SK-N-SH treated with all-trans-retinoic acid at 6 μM for 48 hours (cell line): ENCODE measurements at regions not wholly inside any gene's neighbourhood (a gene's known extent, or its start where the extent isn't known, plus 50 kb on each side); places are given as distances from the start of the nearest gene placed in this dataset.
A peak's percentile ranks its signal among the peaks of the same experiment; 100 is the strongest.
"Not testable (repeated sequence)": the region's sequence is repeated elsewhere in the genome, so short reads cannot be mapped to it uniquely, and the experiment has no call there.

Source experiments
- ATAC-seq: fragments of 200-7000 bp; cut with Tn5 transposase; 3 replicates; pipeline ENCODE4 v1.9.1; 2020; ENCODE audit warnings: mild to moderate bottlenecking, moderate library complexity
- ARNTL ChIP-seq: fragments of 450-650 bp; formaldehyde crosslinking; IDR thresholded peaks from 2 replicates; pipeline ENCODE4 v1.5.0; 2020; ENCODE audit warnings: low read depth, mild to moderate bottlenecking, moderate library complexity, borderline replicate concordance
- BACH2 ChIP-seq: fragments of 250-450 bp; sonication (Bioruptor Pico); IDR thresholded peaks from 2 replicates; pipeline ENCODE4 v1.9.0; 2021; ENCODE audit warnings: mild to moderate bottlenecking, borderline replicate concordance
- CSDC2 ChIP-seq: fragments of 250-450 bp; sonication (Bioruptor Pico); IDR thresholded peaks from 2 replicates; pipeline ENCODE4 v1.5.0; 2020; ENCODE audit warnings: mild to moderate bottlenecking, moderate library complexity
- ESRRG ChIP-seq: fragments of 250-450 bp; sonication (Bioruptor Pico); IDR thresholded peaks from 2 replicates; pipeline ENCODE4 v1.6.1; 2021; ENCODE audit warnings: mild to moderate bottlenecking
- GLIS3 ChIP-seq: fragments of 250-450 bp; sonication (Bioruptor Pico); IDR thresholded peaks from 2 replicates; pipeline ENCODE4 v1.5.0; 2020; ENCODE audit warnings: mild to moderate bottlenecking, moderate library complexity
- ISL1 ChIP-seq: fragments of 250-450 bp; sonication (Bioruptor Pico); IDR thresholded peaks from 2 replicates; pipeline ENCODE4 v2.1.2; 2022; ENCODE audit warnings: mild to moderate bottlenecking, moderate library complexity
- OSR1 ChIP-seq: fragments of 250-450 bp; sonication (Bioruptor Pico); IDR thresholded peaks from 2 replicates; pipeline ENCODE4 v1.8.0; 2022; ENCODE audit warnings: moderate library complexity, mild to moderate bottlenecking, inconsistent platforms
- PPARA ChIP-seq: fragments of 250-450 bp; sonication (Bioruptor Pico); IDR thresholded peaks from 2 replicates; pipeline ENCODE4 v1.5.0; 2020; ENCODE audit warnings: mild to moderate bottlenecking, borderline replicate concordance
- RARB ChIP-seq: fragments of 250-450 bp; sonication (Bioruptor Pico); IDR thresholded peaks from 2 replicates; pipeline ENCODE4 v1.8.0; 2021; ENCODE audit warnings: mild to moderate bottlenecking, moderate library complexity
- SNAI2 ChIP-seq: fragments of 250-450 bp; sonication (Bioruptor Pico); IDR thresholded peaks from 2 replicates; pipeline ENCODE4 v1.5.0; 2020; ENCODE audit warnings: mild to moderate bottlenecking, moderate library complexity
- TCF4 ChIP-seq: fragments of 250-450 bp; sonication (Bioruptor Pico); IDR thresholded peaks from 2 replicates; pipeline ENCODE4 v1.8.0; 2021; ENCODE audit warnings: mild to moderate bottlenecking, moderate library complexity, borderline replicate concordance
- ZC3H10 ChIP-seq: fragments of 250-450 bp; sonication (Bioruptor Pico); IDR thresholded peaks from 2 replicates; pipeline ENCODE4 v1.5.1; 2021; ENCODE audit warnings: mild to moderate bottlenecking, moderate library complexity
- ZFP30 ChIP-seq: fragments of 450-650 bp; formaldehyde crosslinking; IDR thresholded peaks from 2 replicates; pipeline ENCODE4 v1.5.0; 2022; ENCODE audit warnings: mild to moderate bottlenecking, moderate library complexity
- ZNF70 ChIP-seq: fragments of 450-650 bp; formaldehyde crosslinking; IDR thresholded peaks from 2 replicates; pipeline ENCODE4 v1.5.0; 2020; ENCODE audit warnings: mild to moderate bottlenecking, moderate library complexity
- ZNF8 ChIP-seq: fragments of 450-650 bp; formaldehyde crosslinking; IDR thresholded peaks from 2 replicates; pipeline ENCODE4 v1.5.0; 2020; ENCODE audit warnings: mild to moderate bottlenecking, moderate library complexity
- TF ChIP-seq, protein P1 (sequence below): fragments of 250-450 bp; sonication (Bioruptor Pico); IDR thresholded peaks from 2 replicates; pipeline ENCODE4 v1.5.1; 2020; ENCODE audit warnings: low read depth, mild to moderate bottlenecking, moderate library complexity
- TF ChIP-seq, protein P2 (sequence below): fragments of 250-450 bp; sonication (Bioruptor Pico); IDR thresholded peaks from 2 replicates; pipeline ENCODE4 v1.8.0; 2021; ENCODE audit warnings: low read depth, mild to moderate bottlenecking, moderate library complexity, borderline replicate concordance
- TF ChIP-seq, protein P3 (sequence below): fragments of 250-450 bp; sonication (Bioruptor Pico); IDR thresholded peaks from 2 replicates; pipeline ENCODE4 v1.5.1; 2021; ENCODE audit warnings: mild to moderate bottlenecking, moderate library complexity
- TF ChIP-seq, protein P4 (sequence below): fragments of 250-450 bp; sonication (Bioruptor Pico); IDR thresholded peaks from 2 replicates; pipeline ENCODE4 v1.5.0; 2020; ENCODE audit warnings: mild to moderate bottlenecking, moderate library complexity
- TF ChIP-seq, protein P5 (sequence below): fragments of 250-450 bp; sonication (Bioruptor Pico); IDR thresholded peaks from 2 replicates; pipeline ENCODE4 v1.8.0; 2020; ENCODE audit warnings: mild to moderate bottlenecking, moderate library complexity, borderline replicate concordance

DNA sequence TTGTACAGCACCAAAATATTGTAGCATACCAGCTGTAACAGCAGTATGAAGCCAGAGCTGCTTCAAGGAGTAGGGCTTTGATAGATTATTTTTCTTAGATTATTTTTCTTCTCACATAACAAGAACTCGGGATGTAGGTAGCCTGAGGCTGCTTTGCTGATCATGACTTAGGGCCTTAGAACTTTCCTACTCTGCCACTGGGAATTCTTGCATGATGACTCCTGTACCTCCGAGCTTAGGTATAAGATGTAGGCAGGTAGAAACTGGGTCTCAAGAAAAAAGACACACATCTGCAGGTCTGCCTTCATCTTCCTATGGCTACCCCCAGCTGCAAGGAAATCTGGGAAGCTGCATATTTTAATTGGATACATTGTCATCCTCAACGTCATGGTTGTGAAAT is 115.9 kb upstream of the PNPLA4 start:
- TF ChIP-seq PPARA (CRISPR knock-in tag) = no peak
- TF ChIP-seq BACH2 (CRISPR knock-in tag) = no peak
- TF ChIP-seq, protein P1, sequence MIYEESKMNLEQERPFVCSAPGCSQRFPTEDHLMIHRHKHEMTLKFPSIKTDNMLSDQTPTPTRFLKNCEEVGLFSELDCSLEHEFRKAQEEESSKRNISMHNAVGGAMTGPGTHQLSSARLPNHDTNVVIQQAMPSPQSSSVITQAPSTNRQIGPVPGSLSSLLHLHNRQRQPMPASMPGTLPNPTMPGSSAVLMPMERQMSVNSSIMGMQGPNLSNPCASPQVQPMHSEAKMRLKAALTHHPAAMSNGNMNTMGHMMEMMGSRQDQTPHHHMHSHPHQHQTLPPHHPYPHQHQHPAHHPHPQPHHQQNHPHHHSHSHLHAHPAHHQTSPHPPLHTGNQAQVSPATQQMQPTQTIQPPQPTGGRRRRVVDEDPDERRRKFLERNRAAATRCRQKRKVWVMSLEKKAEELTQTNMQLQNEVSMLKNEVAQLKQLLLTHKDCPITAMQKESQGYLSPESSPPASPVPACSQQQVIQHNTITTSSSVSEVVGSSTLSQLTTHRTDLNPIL (CRISPR knock-in tag) = no peak
- no peak for TF ChIP-seq ARNTL (CRISPR knock-in tag)
- no peak for TF ChIP-seq SNAI2 (CRISPR knock-in tag)
- TF ChIP-seq, protein P2, sequence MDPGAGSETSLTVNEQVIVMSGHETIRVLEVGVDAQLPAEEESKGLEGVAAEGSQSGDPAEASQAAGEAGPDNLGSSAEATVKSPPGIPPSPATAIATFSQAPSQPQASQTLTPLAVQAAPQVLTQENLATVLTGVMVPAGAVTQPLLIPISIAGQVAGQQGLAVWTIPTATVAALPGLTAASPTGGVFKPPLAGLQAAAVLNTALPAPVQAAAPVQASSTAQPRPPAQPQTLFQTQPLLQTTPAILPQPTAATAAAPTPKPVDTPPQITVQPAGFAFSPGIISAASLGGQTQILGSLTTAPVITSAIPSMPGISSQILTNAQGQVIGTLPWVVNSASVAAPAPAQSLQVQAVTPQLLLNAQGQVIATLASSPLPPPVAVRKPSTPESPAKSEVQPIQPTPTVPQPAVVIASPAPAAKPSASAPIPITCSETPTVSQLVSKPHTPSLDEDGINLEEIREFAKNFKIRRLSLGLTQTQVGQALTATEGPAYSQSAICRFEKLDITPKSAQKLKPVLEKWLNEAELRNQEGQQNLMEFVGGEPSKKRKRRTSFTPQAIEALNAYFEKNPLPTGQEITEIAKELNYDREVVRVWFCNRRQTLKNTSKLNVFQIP = no peak
- TF ChIP-seq TCF4 (CRISPR knock-in tag) = no peak
- TF ChIP-seq ZNF8 (CRISPR knock-in tag) = no peak
- no peak for TF ChIP-seq RARB
- TF ChIP-seq, protein P3, sequence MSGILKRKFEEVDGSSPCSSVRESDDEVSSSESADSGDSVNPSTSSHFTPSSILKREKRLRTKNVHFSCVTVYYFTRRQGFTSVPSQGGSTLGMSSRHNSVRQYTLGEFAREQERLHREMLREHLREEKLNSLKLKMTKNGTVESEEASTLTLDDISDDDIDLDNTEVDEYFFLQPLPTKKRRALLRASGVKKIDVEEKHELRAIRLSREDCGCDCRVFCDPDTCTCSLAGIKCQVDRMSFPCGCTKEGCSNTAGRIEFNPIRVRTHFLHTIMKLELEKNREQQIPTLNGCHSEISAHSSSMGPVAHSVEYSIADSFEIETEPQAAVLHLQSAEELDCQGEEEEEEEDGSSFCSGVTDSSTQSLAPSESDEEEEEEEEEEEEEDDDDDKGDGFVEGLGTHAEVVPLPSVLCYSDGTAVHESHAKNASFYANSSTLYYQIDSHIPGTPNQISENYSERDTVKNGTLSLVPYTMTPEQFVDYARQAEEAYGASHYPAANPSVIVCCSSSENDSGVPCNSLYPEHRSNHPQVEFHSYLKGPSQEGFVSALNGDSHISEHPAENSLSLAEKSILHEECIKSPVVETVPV = no peak
- no peak for TF ChIP-seq GLIS3 (CRISPR knock-in tag)
- TF ChIP-seq ZNF70 (CRISPR knock-in tag) = no peak
- ATAC-seq = no peak

DNA sequence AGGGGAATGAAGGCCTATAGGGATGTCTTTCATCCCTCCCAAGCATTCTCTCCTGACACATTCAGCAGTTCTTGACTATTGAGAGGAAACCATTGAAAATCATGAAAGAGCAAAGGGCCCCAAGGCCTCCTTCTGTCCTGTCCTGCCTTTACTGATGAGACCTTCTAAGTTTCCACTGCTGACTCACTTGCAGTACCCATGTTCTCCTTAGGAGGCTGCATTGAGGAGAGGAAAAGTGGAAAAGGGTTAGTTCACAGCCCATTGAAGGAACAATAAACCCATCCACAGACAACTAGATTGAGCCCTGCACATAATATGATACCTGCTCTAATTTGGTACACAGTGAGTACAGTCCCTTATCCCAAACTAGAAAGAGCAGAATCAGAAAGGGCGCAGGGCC is 115.1 kb upstream of the PNPLA4 start:
- TF ChIP-seq ZC3H10 (CRISPR knock-in tag) (no peak), ZFP30 (CRISPR knock-in tag) (no peak), SNAI2 (CRISPR knock-in tag) (no peak), BACH2 (CRISPR knock-in tag) (no peak), ZNF70 (CRISPR knock-in tag) (0 out of 2 replicates have a peak, but pooled peaks have one; percentile 25)
- TF ChIP-seq, protein P4, sequence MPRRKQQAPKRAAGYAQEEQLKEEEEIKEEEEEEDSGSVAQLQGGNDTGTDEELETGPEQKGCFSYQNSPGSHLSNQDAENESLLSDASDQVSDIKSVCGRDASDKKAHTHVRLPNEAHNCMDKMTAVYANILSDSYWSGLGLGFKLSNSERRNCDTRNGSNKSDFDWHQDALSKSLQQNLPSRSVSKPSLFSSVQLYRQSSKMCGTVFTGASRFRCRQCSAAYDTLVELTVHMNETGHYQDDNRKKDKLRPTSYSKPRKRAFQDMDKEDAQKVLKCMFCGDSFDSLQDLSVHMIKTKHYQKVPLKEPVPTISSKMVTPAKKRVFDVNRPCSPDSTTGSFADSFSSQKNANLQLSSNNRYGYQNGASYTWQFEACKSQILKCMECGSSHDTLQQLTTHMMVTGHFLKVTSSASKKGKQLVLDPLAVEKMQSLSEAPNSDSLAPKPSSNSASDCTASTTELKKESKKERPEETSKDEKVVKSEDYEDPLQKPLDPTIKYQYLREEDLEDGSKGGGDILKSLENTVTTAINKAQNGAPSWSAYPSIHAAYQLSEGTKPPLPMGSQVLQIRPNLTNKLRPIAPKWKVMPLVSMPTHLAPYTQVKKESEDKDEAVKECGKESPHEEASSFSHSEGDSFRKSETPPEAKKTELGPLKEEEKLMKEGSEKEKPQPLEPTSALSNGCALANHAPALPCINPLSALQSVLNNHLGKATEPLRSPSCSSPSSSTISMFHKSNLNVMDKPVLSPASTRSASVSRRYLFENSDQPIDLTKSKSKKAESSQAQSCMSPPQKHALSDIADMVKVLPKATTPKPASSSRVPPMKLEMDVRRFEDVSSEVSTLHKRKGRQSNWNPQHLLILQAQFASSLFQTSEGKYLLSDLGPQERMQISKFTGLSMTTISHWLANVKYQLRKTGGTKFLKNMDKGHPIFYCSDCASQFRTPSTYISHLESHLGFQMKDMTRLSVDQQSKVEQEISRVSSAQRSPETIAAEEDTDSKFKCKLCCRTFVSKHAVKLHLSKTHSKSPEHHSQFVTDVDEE = no peak
- no peak for ATAC-seq

DNA sequence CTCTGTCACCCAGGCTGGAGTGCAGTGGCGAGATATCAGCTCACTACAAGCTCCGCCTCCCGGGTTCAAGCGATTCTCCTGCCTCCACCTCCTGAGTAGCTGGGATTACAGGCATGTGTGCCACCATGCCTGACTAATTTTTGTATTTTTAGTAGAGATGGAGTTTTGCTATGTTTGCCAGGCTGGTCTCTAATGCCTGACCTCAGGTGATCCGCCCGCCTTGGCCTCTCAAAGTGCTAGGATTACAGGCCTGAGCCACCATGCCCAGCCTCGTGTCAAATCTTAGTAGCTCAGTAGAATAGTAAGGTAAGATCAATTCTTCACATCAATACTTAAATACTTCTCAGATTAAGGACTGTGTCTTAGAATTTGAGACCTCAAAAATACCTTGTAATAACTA is 112.5 kb upstream of the PNPLA4 start:
- not testable (repeated sequence) for ATAC-seq

DNA sequence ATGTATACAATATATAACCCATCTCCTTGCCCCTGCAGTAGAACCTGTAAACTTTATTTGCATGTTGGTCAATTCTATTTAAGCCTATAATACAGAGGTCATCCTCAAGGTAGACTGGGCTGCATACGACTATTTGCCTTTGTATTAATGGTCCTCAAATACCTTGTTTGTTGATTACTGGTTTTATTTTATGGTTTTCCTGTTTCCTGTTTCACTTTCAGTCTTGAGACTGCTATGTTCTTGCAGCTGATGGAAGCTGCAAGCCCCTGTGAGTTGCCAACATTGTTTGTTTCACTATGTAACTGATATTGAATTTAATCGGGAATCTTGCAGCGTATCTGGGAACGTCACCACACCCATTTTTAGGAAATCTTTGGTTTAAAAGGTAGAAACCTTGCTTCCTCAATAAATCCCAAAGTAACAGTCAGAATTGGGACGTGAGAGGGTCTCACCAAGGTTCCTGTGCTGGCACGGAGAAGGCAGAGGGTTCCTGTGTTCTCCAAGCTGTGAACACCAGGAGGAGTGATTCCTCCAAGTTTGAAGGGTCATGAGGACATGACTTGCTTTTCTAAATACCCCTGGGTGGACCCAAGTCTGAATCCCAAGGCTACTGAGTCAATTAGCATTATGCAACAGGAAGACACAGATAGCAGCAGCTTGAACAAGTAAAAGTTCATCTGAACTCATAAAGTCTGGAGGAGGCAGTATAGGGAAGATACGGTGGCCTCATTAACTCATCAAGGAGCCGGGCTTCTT is 110.6 kb upstream of the PNPLA4 start:
- no peak for TF ChIP-seq ESRRG (CRISPR knock-in tag)
- no peak for TF ChIP-seq ZC3H10 (CRISPR knock-in tag)
- TF ChIP-seq, protein P5, sequence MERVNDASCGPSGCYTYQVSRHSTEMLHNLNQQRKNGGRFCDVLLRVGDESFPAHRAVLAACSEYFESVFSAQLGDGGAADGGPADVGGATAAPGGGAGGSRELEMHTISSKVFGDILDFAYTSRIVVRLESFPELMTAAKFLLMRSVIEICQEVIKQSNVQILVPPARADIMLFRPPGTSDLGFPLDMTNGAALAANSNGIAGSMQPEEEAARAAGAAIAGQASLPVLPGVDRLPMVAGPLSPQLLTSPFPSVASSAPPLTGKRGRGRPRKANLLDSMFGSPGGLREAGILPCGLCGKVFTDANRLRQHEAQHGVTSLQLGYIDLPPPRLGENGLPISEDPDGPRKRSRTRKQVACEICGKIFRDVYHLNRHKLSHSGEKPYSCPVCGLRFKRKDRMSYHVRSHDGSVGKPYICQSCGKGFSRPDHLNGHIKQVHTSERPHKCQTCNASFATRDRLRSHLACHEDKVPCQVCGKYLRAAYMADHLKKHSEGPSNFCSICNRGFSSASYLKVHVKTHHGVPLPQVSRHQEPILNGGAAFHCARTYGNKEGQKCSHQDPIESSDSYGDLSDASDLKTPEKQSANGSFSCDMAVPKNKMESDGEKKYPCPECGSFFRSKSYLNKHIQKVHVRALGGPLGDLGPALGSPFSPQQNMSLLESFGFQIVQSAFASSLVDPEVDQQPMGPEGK (CRISPR knock-in tag) = no peak
- no peak for TF ChIP-seq SNAI2 (CRISPR knock-in tag)
- no peak for ATAC-seq

DNA sequence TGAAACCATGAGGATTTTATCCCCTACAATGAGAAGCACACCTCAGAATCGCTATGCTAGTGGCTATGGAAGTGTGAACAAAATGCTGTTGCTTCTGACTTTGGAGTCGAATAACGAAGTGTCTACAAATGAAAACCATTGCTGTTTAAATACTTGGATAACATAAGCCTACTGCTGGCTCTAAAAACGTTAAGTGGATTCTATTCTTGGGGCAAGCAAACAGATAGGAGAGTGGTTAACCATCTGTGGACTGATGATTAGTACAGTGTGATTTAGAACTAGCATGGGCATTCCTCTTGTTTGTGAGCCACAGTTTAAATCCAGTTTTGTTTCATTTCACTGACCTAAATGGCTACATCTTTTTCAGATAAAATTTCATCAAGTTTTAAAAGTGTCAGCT is 109.7 kb upstream of the PNPLA4 start:
- no peak for ATAC-seq
- TF ChIP-seq ZNF8 (CRISPR knock-in tag) (no peak), OSR1 (CRISPR knock-in tag) (no peak), ARNTL (CRISPR knock-in tag) (no peak), TCF4 (CRISPR knock-in tag) (no peak), CSDC2 (no peak), ZNF70 (CRISPR knock-in tag) (no peak), ISL1 (CRISPR knock-in tag) (no peak), PPARA (CRISPR knock-in tag) (no peak)
- TF ChIP-seq, protein P4 = no peak
